GM12878 (cell line): ENCODE measurements at regions not wholly inside any gene's neighbourhood (a gene's known extent, or its start where the extent isn't known, plus 50 kb on each side); places are given as distances from the start of the nearest gene placed in this dataset.

Source experiments
- CUX1 ChIP-seq: IDR thresholded peaks from 2 replicates; pipeline ENCODE4 v1.6.1; 2012; ENCODE audit warnings: improper control_type of control experiment, low read depth, low read length; ENCODE audit not compliant: insufficient replicate concordance
- FOS ChIP-seq: IDR thresholded peaks from 3 replicates; pipeline ENCODE4 v1.6.1; 2011; ENCODE audit warnings: borderline replicate concordance; ENCODE audit not compliant: insufficient read length; ENCODE audit errors: extremely low read depth
- HSF1 ChIP-seq: fragments of 150-350 bp; IDR thresholded peaks from 2 replicates; pipeline ENCODE4 v1.6.1; 2014; ENCODE audit warnings: mild to moderate bottlenecking, low read depth, low read length
- POLR2AphosphoS5 ChIP-seq: IDR thresholded peaks from 2 replicates; pipeline ENCODE4 v1.6.1; 2011; ENCODE audit warnings: mild to moderate bottlenecking, low read length, inconsistent platforms
- ZBTB11 ChIP-seq: fragments of 450-650 bp; formaldehyde crosslinking; IDR thresholded peaks from 2 replicates; pipeline ENCODE4 v1.5.0; 2022; ENCODE audit warnings: mild to moderate bottlenecking, missing genetic modification characterization

- TF ChIP-seq CUX1 (no peak), ZBTB11 (no peak), HSF1 (no peak), POLR2AphosphoS5 (no peak), FOS (no peak)
These were observed 169.8 kb downstream of the CLCN4 start (continued) for GRCh38 chrX:10326578-10326977.
